HepG2 (cell line): ENCODE measurements at regions not wholly inside any gene's neighbourhood (a gene's known extent, or its start where the extent isn't known, plus 50 kb on each side); places are given as distances from the start of the nearest gene placed in this dataset.

ENCODE experiments used
- ATAC-seq: fragments of 200-7000 bp; cut with Tn5 transposase; 3 replicates; pipeline ENCODE4 v1.9.1; 2020; ENCODE audit warnings: mild to moderate bottlenecking, moderate library complexity
- BruUV-seq: library from RNA; stranded (reverse); fragments of 400-500 nt; replicated peaks from 2 replicates; lab custom pipeline; 2021; lab: Mats Ljungman, UMichigan
- CTCF ChIA-PET: fragments of 300-600 bp; formaldehyde crosslinking; extraction: SDS; loops from one replicate; lab custom pipeline; 2021; ENCODE audit warnings: low total read pairs, inconsistent platforms, low intra/inter-chr PET ratio; lab: Yijun Ruan, JAX
- POLR2A ChIA-PET: fragments of 350-600 bp; sonication (Branson Sonifier 250); formaldehyde crosslinking; loops from one replicate; lab custom pipeline; 2020; ENCODE audit warnings: antibody characterized with exemption, inconsistent platforms; lab: Yijun Ruan, JAX
- DNase-seq: peaks from one replicate; pipeline ENCODE4 v3.0.0-alpha.2; 2015; ENCODE audit warnings: low spot score
- FAIRE-seq: peaks from 3 replicates; lab custom pipeline; 2011; peaks lifted over from hg19 to GRCh38; lab: Jason Lieb, UNC
- H2AFZ ChIP-seq: one replicate; pipeline ENCODE4 v1.6.1; 2011; ENCODE audit warnings: low read length, inconsistent platforms
- H3K27ac ChIP-seq: fragments of 300-600 bp; 3 replicates; pipeline ENCODE4 v1.8.0; 2011; ENCODE audit warnings: mixed run types, mild to moderate bottlenecking, mixed read lengths, low read length, inconsistent platforms; ENCODE audit not compliant: insufficient read depth; ENCODE audit errors: extremely low read length
- H3K27me3 ChIP-seq, 2 experiments: fragments of 200-600 bp in 1 of 2; 2 replicates in 1 of 2; 3 replicates in 1 of 2; pipeline versions ENCODE4 v1.6.0 to v1.8.0; 2011; ENCODE audit warnings: low read length in 2 of 2, mild to moderate bottlenecking in 2 of 2, moderate library complexity in 2 of 2, inconsistent platforms in 1 of 2; ENCODE audit not compliant: insufficient read depth in 2 of 2, control insufficient read depth in 1 of 2
- H3K36me3 ChIP-seq, 2 experiments: fragments of 200-600 bp in 1 of 2; replicated peaks in 1 of 2; 2 replicates in 1 of 2; 3 replicates in 1 of 2; pipeline versions ENCODE4 v1.5.1 to v1.8.0; 2011; ENCODE audit warnings: low read length in 2 of 2, inconsistent platforms in 1 of 2; ENCODE audit not compliant: insufficient read depth in 2 of 2, control insufficient read depth in 1 of 2
- H3K4me1 ChIP-seq: 2 replicates; pipeline ENCODE4 v1.5.1; 2012; ENCODE audit warnings: low read length, inconsistent platforms; ENCODE audit not compliant: insufficient read depth
- H3K4me2 ChIP-seq: 2 replicates; pipeline ENCODE4 v1.6.0; 2011; ENCODE audit warnings: low read depth, low read length, inconsistent platforms
- H3K4me3 ChIP-seq, 3 experiments: fragments of 200-600 bp in 1 of 3; sonication (generic), shearing (Covaris generic) in 1 of 3; replicated peaks in 1 of 3; 2 replicates each; pipeline ENCODE4 v1.5.1; 2011 to 2016; ENCODE audit warnings: low read length in 3 of 3, inconsistent platforms in 2 of 3, low read depth in 2 of 3, mild to moderate bottlenecking in 2 of 3, control low read depth in 1 of 3, mixed read lengths in 1 of 3; ENCODE audit not compliant: insufficient read depth in 1 of 3
- H3K79me2 ChIP-seq: one replicate; pipeline ENCODE4 v1.6.1; 2011; ENCODE audit warnings: low read length, inconsistent platforms; ENCODE audit not compliant: insufficient read depth
- H3K9ac ChIP-seq: 2 replicates; pipeline ENCODE4 v1.6.0; 2011; ENCODE audit warnings: mild to moderate bottlenecking, low read depth, low read length, inconsistent platforms; ENCODE audit not compliant: insufficient read depth
- H3K9me3 ChIP-seq: 2 replicates; pipeline ENCODE4 v1.5.1; 2012; ENCODE audit warnings: mild to moderate bottlenecking, low read length
- H4K20me1 ChIP-seq: 2 replicates; pipeline ENCODE4 v1.6.0; 2011; ENCODE audit warnings: inconsistent platforms, mild to moderate bottlenecking, low read length, moderate library complexity; ENCODE audit not compliant: insufficient read depth
- AGO2 ChIP-seq: fragments of 200-400 bp; formaldehyde crosslinking; optimal IDR thresholded peaks from 2 replicates; pipeline ENCODE3; 2017; ENCODE audit warnings: mild to moderate bottlenecking, low read depth, low read length, moderate library complexity
- EEA1 ChIP-seq: sonication (generic); formaldehyde crosslinking; IDR thresholded peaks from 2 replicates; pipeline ENCODE4 v1.5.1; 2020; ENCODE audit warnings: mild to moderate bottlenecking, missing genetic modification reagents, borderline replicate concordance
- KMT2B ChIP-seq: IDR thresholded peaks from 2 replicates; pipeline ENCODE4 v1.6.1; 2016; ENCODE audit warnings: missing genetic modification reagents, missing compliant biosample characterization
- PITX1 ChIP-seq: sonication (generic); formaldehyde crosslinking; IDR thresholded peaks from 2 replicates; pipeline ENCODE4 v1.5.1; 2020; ENCODE audit warnings: mild to moderate bottlenecking, missing genetic modification reagents
- U2AF2 ChIP-seq: fragments of 200-400 bp; formaldehyde crosslinking; IDR thresholded peaks from 2 replicates; pipeline ENCODE4 v1.6.1; 2017; ENCODE audit warnings: low read depth, mild to moderate bottlenecking, low read length
- WIZ ChIP-seq: sonication (generic); formaldehyde crosslinking; IDR thresholded peaks from 2 replicates; pipeline ENCODE4 v1.5.1; 2020; ENCODE audit warnings: mild to moderate bottlenecking, missing genetic modification reagents
- XBP1 ChIP-seq: sonication (generic); formaldehyde crosslinking; IDR thresholded peaks from 2 replicates; pipeline ENCODE4 v1.5.0; 2020; ENCODE audit warnings: missing genetic modification reagents
- ZBTB7B ChIP-seq: sonication (generic); formaldehyde crosslinking; IDR thresholded peaks from 2 replicates; pipeline ENCODE4 v1.4.0; 2020; ENCODE audit warnings: missing genetic modification reagents
- ZNF180 ChIP-seq: sonication (generic); formaldehyde crosslinking; IDR thresholded peaks from 2 replicates; pipeline ENCODE4 v1.4.0; 2020; ENCODE audit warnings: low read depth, missing genetic modification reagents, borderline replicate concordance
- ZNF33A ChIP-seq: sonication (generic); formaldehyde crosslinking; IDR thresholded peaks from 2 replicates; pipeline ENCODE4 v1.5.1; 2020; ENCODE audit warnings: missing genetic modification reagents, mild to moderate bottlenecking, moderate library complexity, borderline replicate concordance
- ZNF354B ChIP-seq: sonication (generic); formaldehyde crosslinking; IDR thresholded peaks from 2 replicates; pipeline ENCODE4 v1.8.0; 2022; ENCODE audit warnings: mild to moderate bottlenecking, missing genetic modification reagents
- ZNF747 ChIP-seq: sonication (generic); formaldehyde crosslinking; IDR thresholded peaks from 2 replicates; pipeline ENCODE4 v1.8.1; 2023; ENCODE audit warnings: missing genetic modification reagents, mild to moderate bottlenecking, borderline replicate concordance
- WGBS: methylation state at CpG from one replicate; pipeline ENCODE4 v1.1.6; 2017; ENCODE audit warnings: low lambda C conversion rate; 5-methylcytosine and 5-hydroxymethylcytosine counted together
- in situ Hi-C: cut with HindIII; loops from 2 replicates; pipeline ENCODE4 v1.10.0; 2017; ENCODE audit warnings: low pct_unique_long_range_greater_than_20kb; ENCODE audit not compliant: extremely low pct_ligation_motif_present
- intact Hi-C: fragments of 100-400 bp; cut with micrococcal nuclease; formaldehyde crosslinking; loops from one replicate; pipeline ENCODE4 v1.10.0; 2022; ENCODE audit not compliant: unreplicated experiment
- TF ChIP-seq, protein P1 (sequence below): sonication (generic); formaldehyde crosslinking; IDR thresholded peaks from 2 replicates; pipeline ENCODE4 v1.8.0; 2023; ENCODE audit warnings: mild to moderate bottlenecking, missing genetic modification reagents
- TF ChIP-seq, protein P2 (sequence below): sonication (generic); formaldehyde crosslinking; IDR thresholded peaks from 2 replicates; pipeline ENCODE4 v1.4.0; 2020; ENCODE audit warnings: missing genetic modification reagents
- TF ChIP-seq, protein P3 (sequence below): sonication (generic); formaldehyde crosslinking; IDR thresholded peaks from 2 replicates; pipeline ENCODE4 v1.5.0; 2020; ENCODE audit warnings: missing genetic modification reagents

- intact Hi-C loops, result loop anchor here (5.0 kb wide), 2 partner anchors 86 to 1571 kb away; no protein-coding TSS in a partner anchor
Measured at GRCh38 chr2:7116511-7116910, 199.3 kb downstream of the RNF144A start.

More at GRCh38 chr2:7116511-7116910, 199.3 kb downstream of the RNF144A start:
- in situ Hi-C loops, result loop anchor here (25.0 kb wide), 1 partner anchor 546 kb away; no protein-coding TSS in a partner anchor
- DNase-seq (no peak), FAIRE-seq (no peak), ATAC-seq (no peak)
- H3K27me3 ChIP-seq, result no peaks in the 10 kb centered on the region
- TF ChIP-seq ZNF33A (CRISPR knock-in tag) (no peak), AGO2 (no peak), EEA1 (CRISPR knock-in tag) (no peak), WIZ (CRISPR knock-in tag) (no peak), XBP1 (no peak), ZNF354B (no peak), ZNF747 (CRISPR knock-in tag) (no peak), KMT2B (CRISPR knock-in tag) (no peak), ZNF180 (CRISPR knock-in tag) (no peak), U2AF2 (no peak), ZBTB7B (CRISPR knock-in tag) (no peak), PITX1 (CRISPR knock-in tag) (no peak)
- TF ChIP-seq, protein P1, sequence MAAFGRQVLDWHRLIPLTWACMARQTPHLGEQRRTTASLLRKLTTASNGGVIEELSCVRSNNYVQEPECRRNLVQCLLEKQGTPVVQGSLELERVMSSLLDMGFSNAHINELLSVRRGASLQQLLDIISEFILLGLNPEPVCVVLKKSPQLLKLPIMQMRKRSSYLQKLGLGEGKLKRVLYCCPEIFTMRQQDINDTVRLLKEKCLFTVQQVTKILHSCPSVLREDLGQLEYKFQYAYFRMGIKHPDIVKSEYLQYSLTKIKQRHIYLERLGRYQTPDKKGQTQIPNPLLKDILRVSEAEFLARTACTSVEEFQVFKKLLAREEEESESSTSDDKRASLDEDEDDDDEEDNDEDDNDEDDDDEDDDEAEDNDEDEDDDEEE, result no peak
- TF ChIP-seq, protein P2, sequence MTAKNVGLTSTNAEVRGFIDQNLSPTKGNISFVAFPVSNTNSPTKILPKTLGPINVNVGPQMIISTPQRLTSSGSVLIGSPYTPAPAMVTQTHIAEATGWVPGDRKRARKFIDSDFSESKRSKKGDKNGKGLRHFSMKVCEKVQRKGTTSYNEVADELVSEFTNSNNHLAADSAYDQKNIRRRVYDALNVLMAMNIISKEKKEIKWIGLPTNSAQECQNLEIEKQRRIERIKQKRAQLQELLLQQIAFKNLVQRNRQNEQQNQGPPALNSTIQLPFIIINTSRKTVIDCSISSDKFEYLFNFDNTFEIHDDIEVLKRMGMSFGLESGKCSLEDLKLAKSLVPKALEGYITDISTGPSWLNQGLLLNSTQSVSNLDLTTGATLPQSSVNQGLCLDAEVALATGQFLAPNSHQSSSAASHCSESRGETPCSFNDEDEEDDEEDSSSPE (CRISPR knock-in tag), result no peak
- TF ChIP-seq, protein P3, sequence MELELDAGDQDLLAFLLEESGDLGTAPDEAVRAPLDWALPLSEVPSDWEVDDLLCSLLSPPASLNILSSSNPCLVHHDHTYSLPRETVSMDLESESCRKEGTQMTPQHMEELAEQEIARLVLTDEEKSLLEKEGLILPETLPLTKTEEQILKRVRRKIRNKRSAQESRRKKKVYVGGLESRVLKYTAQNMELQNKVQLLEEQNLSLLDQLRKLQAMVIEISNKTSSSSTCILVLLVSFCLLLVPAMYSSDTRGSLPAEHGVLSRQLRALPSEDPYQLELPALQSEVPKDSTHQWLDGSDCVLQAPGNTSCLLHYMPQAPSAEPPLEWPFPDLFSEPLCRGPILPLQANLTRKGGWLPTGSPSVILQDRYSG (CRISPR knock-in tag), result no peak
- H3K4me3 ChIP-seq, result no peak overlapping the region
- H3K4me2 ChIP-seq, result no peak overlapping the region
- H3K9ac ChIP-seq, result no peak overlapping the region
- H3K9me3 ChIP-seq, result no peaks in the 10 kb centered on the region
- H3K4me1 ChIP-seq, result no peaks in the 10 kb centered on the region
- no peaks in the 10 kb centered on the region for H4K20me1 ChIP-seq
- no peak overlapping the region for H3K27ac ChIP-seq
- BruUV-seq, result no TSS peak
- 53% methylated on average over 2 of the region's 2 CpGs for WGBS
- H3K79me2 ChIP-seq, result no peaks in the 10 kb centered on the region
- CTCF ChIA-PET, result no interaction called here
- POLR2A ChIA-PET, result no interaction called here
- H3K36me3 ChIP-seq, result no peaks in the 10 kb centered on the region
- H2AFZ ChIP-seq, result no peak overlapping the region
